GM18505 (cell line): ENCODE measurements at regions not wholly inside any gene's neighbourhood (a gene's known extent, or its start where the extent isn't known, plus 50 kb on each side); places are given as distances from the start of the nearest gene placed in this dataset.
"Not testable (repeated sequence)": the region's sequence is repeated elsewhere in the genome, so short reads cannot be mapped to it uniquely, and the experiment has no call there.

Experiments
- ATAC-seq: cut with Tn5 transposase; IDR thresholded peaks from one replicate; pipeline ENCODE4 v1.9.1; 2021; ENCODE audit not compliant: unreplicated experiment

- ATAC-seq, result not testable (repeated sequence)
These were observed 2693.1 kb upstream of the TPTE start for GRCh38 chr21:7828260-7828659.

- ATAC-seq, result not testable (repeated sequence)
These were observed 2692.0 kb upstream of the TPTE start for GRCh38 chr21:7829411-7829810.

GRCh38 chr21:7837315-7837714 lies 2684.1 kb upstream of the TPTE start:
- not testable (repeated sequence) for ATAC-seq

- not testable (repeated sequence) for ATAC-seq
These were observed 2668.0 kb upstream of the TPTE start for GRCh38 chr21:7853426-7853825.

GRCh38 chr21:7853836-7854235 lies 2667.5 kb upstream of the TPTE start:
- ATAC-seq, result not testable (repeated sequence)
